ENCODE measurements at regions not wholly inside any gene's neighbourhood (a gene's known extent, or its start where the extent isn't known, plus 50 kb on each side); places are given as distances from the start of the nearest gene placed in this dataset.

- TF ChIP-seq, protein P1, sequence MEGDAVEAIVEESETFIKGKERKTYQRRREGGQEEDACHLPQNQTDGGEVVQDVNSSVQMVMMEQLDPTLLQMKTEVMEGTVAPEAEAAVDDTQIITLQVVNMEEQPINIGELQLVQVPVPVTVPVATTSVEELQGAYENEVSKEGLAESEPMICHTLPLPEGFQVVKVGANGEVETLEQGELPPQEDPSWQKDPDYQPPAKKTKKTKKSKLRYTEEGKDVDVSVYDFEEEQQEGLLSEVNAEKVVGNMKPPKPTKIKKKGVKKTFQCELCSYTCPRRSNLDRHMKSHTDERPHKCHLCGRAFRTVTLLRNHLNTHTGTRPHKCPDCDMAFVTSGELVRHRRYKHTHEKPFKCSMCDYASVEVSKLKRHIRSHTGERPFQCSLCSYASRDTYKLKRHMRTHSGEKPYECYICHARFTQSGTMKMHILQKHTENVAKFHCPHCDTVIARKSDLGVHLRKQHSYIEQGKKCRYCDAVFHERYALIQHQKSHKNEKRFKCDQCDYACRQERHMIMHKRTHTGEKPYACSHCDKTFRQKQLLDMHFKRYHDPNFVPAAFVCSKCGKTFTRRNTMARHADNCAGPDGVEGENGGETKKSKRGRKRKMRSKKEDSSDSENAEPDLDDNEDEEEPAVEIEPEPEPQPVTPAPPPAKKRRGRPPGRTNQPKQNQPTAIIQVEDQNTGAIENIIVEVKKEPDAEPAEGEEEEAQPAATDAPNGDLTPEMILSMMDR (IDR thresholded peaks at IDR 0.05; ENCODE audit: insufficient read depth, low read length), result no peak
- TF ChIP-seq POLR2AphosphoS5 (IDR thresholded peaks at IDR 0.05; ENCODE audit: low read depth), result no peak
- TF ChIP-seq, protein P2, sequence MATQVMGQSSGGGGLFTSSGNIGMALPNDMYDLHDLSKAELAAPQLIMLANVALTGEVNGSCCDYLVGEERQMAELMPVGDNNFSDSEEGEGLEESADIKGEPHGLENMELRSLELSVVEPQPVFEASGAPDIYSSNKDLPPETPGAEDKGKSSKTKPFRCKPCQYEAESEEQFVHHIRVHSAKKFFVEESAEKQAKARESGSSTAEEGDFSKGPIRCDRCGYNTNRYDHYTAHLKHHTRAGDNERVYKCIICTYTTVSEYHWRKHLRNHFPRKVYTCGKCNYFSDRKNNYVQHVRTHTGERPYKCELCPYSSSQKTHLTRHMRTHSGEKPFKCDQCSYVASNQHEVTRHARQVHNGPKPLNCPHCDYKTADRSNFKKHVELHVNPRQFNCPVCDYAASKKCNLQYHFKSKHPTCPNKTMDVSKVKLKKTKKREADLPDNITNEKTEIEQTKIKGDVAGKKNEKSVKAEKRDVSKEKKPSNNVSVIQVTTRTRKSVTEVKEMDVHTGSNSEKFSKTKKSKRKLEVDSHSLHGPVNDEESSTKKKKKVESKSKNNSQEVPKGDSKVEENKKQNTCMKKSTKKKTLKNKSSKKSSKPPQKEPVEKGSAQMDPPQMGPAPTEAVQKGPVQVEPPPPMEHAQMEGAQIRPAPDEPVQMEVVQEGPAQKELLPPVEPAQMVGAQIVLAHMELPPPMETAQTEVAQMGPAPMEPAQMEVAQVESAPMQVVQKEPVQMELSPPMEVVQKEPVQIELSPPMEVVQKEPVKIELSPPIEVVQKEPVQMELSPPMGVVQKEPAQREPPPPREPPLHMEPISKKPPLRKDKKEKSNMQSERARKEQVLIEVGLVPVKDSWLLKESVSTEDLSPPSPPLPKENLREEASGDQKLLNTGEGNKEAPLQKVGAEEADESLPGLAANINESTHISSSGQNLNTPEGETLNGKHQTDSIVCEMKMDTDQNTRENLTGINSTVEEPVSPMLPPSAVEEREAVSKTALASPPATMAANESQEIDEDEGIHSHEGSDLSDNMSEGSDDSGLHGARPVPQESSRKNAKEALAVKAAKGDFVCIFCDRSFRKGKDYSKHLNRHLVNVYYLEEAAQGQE (IDR thresholded peaks at IDR 0.05; ENCODE audit: insufficient replicate concordance, low read depth), result no peak
These were observed 161.6 kb upstream of the ALG10B start for GRCh38 chr12:38155020-38155395.

Measured in HL-60 (cell line).